Fibroblast of mammary gland (primary cell): ENCODE measurements at regions not wholly inside any gene's neighbourhood (a gene's known extent, or its start where the extent isn't known, plus 50 kb on each side); places are given as distances from the start of the nearest gene placed in this dataset.
"Not testable (repeated sequence)": the region's sequence is repeated elsewhere in the genome, so short reads cannot be mapped to it uniquely, and the experiment has no call there.

ENCODE experiments used
- DNase-seq: peaks from one replicate; pipeline ENCODE4 v3.0.0-alpha.2; 2010; ENCODE audit warnings: low read depth
- H3K4me3 ChIP-seq: 2 replicates; pipeline ENCODE4 v1.5.1; 2011; ENCODE audit warnings: low read depth, mild to moderate bottlenecking, low read length, moderate library complexity; ENCODE audit not compliant: control insufficient read depth
- TF ChIP-seq, protein P1 (sequence below): conservative IDR thresholded peaks from 2 replicates; pipeline ENCODE4 v1.5.1; 2011; ENCODE audit warnings: low read depth, low read length, inconsistent platforms; ENCODE audit not compliant: control insufficient read depth, insufficient read depth

DNA sequence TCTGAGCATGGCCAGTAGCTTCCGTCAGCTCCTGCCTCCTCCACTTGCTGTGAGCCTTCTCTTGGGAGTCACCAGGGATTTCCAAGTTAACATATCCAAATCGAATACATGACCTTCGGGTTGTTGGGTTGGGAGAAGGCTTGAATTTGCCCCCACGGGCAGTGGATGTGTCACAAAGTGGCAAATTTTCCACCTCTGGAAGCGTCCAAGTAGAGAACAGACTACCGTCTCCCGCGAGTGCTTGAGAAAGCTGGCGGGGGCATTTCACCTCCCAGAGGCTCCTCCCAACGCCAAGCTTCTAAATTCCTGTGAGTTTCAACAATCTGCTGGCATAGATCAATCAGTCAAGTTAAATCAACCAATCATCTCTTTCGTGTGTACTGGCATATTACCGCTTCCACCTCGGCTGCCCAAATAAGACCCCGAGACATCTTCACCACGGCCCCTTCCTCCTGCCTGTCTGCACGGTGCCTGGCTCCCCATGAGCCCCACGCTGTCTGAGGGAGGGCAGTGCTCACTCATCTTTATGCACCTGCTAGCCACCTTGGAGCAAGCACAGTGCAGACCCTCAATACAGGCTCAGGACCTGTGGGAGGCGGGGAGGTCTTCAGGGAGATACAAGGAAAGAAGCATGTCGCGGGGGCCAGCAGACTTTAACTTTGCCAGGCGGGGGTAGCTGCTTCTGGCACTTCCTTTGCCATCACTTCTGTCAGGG, 79.1 kb downstream of the MRPL36 start:
- TF ChIP-seq, protein P1, sequence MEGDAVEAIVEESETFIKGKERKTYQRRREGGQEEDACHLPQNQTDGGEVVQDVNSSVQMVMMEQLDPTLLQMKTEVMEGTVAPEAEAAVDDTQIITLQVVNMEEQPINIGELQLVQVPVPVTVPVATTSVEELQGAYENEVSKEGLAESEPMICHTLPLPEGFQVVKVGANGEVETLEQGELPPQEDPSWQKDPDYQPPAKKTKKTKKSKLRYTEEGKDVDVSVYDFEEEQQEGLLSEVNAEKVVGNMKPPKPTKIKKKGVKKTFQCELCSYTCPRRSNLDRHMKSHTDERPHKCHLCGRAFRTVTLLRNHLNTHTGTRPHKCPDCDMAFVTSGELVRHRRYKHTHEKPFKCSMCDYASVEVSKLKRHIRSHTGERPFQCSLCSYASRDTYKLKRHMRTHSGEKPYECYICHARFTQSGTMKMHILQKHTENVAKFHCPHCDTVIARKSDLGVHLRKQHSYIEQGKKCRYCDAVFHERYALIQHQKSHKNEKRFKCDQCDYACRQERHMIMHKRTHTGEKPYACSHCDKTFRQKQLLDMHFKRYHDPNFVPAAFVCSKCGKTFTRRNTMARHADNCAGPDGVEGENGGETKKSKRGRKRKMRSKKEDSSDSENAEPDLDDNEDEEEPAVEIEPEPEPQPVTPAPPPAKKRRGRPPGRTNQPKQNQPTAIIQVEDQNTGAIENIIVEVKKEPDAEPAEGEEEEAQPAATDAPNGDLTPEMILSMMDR, result no peak
- no peak for DNase-seq
- no peak overlapping the region for H3K4me3 ChIP-seq

DNA sequence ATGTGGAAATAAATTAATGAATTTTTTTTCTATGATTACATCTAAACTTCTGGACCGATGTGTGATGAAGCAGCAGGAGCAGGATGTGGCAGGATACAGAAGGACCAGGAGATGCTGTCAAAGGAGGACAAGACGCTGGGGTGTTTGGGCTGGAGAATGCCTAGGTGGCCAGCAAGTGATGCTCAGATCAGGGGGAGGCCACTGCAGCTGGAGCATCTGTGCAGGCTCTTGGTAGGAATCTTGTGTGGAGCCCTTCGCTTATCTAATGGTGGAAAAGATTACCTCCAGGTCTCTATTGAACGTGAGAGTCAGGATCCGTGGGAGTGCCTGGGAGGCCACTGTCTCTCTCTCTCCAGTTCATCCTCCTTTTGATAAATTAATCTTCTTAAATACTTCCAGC, 79.8 kb downstream of the MRPL36 start:
- TF ChIP-seq, protein P1, result no peak
- no peak for DNase-seq

DNA sequence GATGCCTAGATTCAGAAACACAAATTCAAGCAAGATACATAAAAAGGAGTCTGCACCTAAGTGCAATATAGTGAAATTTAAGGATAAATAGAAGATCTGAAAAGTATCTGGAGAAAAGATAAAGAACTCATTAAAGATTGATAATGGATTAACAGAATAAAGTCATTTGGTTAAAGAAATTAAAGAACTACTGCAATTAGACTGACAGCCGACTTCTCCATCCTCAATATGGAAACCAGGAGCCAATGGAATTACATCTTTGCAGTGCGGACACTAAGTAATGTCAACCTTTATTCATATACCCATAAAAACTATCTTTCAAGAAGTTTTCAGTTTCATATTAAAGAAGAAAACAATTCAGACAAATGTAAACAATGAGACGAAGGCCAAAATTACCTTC, 81.0 kb downstream of the MRPL36 start:
- no peak overlapping the region for H3K4me3 ChIP-seq
- DNase-seq, result peak; percentile 20
- TF ChIP-seq, protein P1, result no peak

More for the DNA sequence above, 79.8 kb downstream of the MRPL36 start:
- H3K4me3 ChIP-seq, result no peak overlapping the region

DNA sequence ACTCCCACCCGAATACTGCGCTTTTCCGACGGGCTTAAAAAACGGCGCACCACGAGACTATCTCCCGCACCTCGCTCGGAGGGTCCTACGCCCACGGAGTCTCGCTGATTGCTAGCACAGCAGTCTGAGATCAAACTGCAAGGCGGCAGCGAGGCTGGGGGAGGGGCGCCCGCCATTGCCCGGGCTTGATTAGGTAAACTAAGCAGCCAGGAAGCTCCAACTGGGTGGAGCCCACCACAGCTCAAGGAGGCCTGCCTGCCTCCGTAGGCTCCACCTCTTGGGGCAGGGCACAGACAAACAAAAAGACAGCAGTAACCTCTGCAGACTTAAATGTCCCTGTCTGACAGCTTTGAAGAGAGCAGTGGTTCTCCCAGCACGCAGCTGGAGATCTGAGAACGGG, 89.5 kb downstream of the MRPL36 start:
- H3K4me3 ChIP-seq, DNase-seq: not testable (repeated sequence)

DNA sequence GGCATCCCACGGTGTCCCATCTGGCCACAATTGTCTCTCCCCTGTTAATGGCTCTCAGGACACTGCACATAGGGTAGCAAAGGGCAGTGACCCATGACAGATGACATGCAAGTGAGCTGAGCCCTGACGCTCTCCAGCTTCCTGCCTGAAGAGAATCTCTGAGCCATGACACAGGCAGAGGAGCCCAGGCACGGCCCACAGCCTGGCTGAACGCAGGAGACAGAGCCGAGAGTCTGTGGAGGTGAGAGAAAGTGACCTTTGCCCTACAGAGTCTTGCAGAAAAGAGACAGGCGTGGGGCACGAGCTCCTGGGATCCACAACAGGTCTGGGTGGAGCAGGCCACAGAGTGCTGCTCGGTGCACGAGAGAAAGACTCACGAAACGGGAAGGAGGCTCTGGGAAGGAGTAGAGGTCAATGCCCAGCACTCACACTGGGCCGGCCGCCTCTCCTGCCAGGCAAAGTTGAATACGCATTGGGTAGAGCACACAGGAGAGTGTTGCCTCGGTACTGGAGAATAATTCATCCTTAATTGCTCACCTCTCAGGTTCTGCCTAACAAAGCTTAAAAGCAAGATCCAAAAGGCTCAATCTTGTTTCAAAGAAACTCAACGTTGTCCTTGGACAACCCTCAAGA, 90.3 kb downstream of the MRPL36 start:
- TF ChIP-seq, protein P1, result no peak
- no peak for DNase-seq
- H3K4me3 ChIP-seq, result no peak overlapping the region

DNA sequence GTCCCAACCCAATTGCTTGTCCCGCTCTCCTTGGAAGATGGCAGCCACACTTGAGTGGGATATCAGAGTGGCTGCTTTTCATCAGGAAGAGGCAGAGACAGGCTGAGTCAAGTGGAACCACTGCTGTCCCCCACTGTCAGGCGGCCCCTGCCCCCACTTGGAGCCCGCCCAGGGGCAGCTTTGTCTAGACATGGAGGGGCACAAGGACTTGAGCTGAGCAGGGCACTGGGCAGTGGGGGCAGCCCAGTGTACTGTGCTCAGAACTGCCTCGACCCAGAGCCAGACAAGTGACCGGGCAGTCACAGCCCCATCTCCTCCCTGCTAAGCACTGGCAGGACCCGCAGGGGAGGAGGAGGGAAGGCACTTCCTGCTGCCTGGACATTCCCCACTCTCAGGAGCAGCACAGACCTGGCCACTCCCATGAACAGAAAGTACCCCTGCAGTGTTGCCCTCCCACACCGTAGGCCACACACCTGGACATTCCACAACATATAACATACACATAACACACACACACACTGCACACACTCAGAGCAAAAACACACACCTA, 91.0 kb downstream of the MRPL36 start:
- no peak overlapping the region for H3K4me3 ChIP-seq
- DNase-seq, result no peak
- TF ChIP-seq, protein P1, result no peak

DNA sequence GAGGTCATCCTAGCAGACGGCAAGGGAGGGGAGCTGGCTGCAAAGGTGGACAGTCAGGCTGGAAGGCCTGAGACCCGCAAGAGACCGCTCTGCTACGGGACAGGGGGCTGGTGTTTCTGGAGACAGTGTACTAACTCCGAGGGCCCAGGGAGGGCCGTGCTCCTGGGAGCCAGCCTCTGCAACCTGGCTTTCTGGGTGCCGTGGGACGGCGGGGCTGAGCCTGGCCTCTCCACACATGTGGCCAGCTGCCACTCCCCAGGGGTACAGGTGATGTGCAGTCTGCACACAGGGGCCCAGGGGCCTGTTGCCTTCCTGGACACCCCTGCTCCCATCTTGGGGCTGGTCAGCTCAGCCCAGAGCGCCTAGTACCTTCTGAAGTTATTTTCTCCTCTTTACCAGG, 92.2 kb downstream of the MRPL36 start:
- DNase-seq, result no peak
- TF ChIP-seq, protein P1, result no peak

More for the DNA sequence above, 92.2 kb downstream of the MRPL36 start:
- no peak overlapping the region for H3K4me3 ChIP-seq
